Neuronal stem cell (in vitro differentiated cells): ENCODE measurements at regions not wholly inside any gene's neighbourhood (a gene's known extent, or its start where the extent isn't known, plus 50 kb on each side); places are given as distances from the start of the nearest gene placed in this dataset.

ENCODE experiments used
- DNase-seq: peaks from one replicate; pipeline ENCODE4 v3.0.0-alpha.2; 2013; ENCODE audit warnings: low spot score
- H2AFZ ChIP-seq: one replicate; pipeline ENCODE4 v1.6.1; 2013; ENCODE audit warnings: mild to moderate bottlenecking, low read length, inconsistent platforms
- H2AK5ac ChIP-seq: 2 replicates; pipeline ENCODE4 v1.6.1; 2013; ENCODE audit warnings: low read depth, mild to moderate bottlenecking, inconsistent platforms, low read length, moderate library complexity, mixed read lengths
- H2BK120ac ChIP-seq: 2 replicates; pipeline ENCODE4 v1.6.1; 2013; ENCODE audit warnings: low read depth, mild to moderate bottlenecking, inconsistent platforms, low read length, moderate library complexity, mixed read lengths
- H2BK12ac ChIP-seq: one replicate; pipeline ENCODE4 v1.6.1; 2013; ENCODE audit warnings: low read length, inconsistent platforms
- H2BK15ac ChIP-seq: 2 replicates; pipeline ENCODE4 v1.6.1; 2013; ENCODE audit warnings: mild to moderate bottlenecking, low read length, inconsistent platforms, mixed read lengths
- H2BK5ac ChIP-seq: one replicate; pipeline ENCODE4 v1.6.1; 2013; ENCODE audit warnings: inconsistent platforms, mild to moderate bottlenecking, low read length, moderate library complexity
- H3K14ac ChIP-seq: one replicate; pipeline ENCODE4 v1.6.1; 2013; ENCODE audit warnings: low read length, inconsistent platforms
- H3K18ac ChIP-seq: 2 replicates; pipeline ENCODE4 v1.6.1; 2013; ENCODE audit warnings: low read length, inconsistent platforms
- H3K23ac ChIP-seq: 2 replicates; pipeline ENCODE4 v1.6.1; 2013; ENCODE audit warnings: low read depth, mild to moderate bottlenecking, mixed read lengths, low read length, inconsistent platforms; ENCODE audit not compliant: poor library complexity
- H3K27ac ChIP-seq: replicated peaks from 3 replicates; pipeline ENCODE4 v1.5.1; 2013; ENCODE audit warnings: low read length, inconsistent platforms
- H3K27me3 ChIP-seq, 3 experiments: 2 replicates each; pipeline ENCODE4 v1.6.1; 2013; ENCODE audit warnings: low read length in 3 of 3, mild to moderate bottlenecking in 2 of 3, inconsistent platforms in 1 of 3, low read depth in 1 of 3, mixed read lengths in 1 of 3, moderate library complexity in 1 of 3; ENCODE audit not compliant: control insufficient read depth in 3 of 3, insufficient read depth in 3 of 3
- H3K36me3 ChIP-seq, 2 donors: replicated peaks in 1 of 2; 2 replicates each; pipeline ENCODE4 v1.6.1; 2013; ENCODE audit warnings: low read length in 2 of 2; ENCODE audit not compliant: control insufficient read depth in 2 of 2, insufficient read depth in 2 of 2
- H3K4ac ChIP-seq: 2 replicates; pipeline ENCODE4 v1.6.1; 2013; ENCODE audit warnings: inconsistent platforms, mild to moderate bottlenecking, low read length, moderate library complexity
- H3K4me1 ChIP-seq, 2 donors: 1 replicate in 1 of 2; 2 replicates in 1 of 2; pipeline ENCODE4 v1.6.1; 2013; ENCODE audit warnings: low read length in 2 of 2, low read depth in 1 of 2; ENCODE audit not compliant: control insufficient read depth in 2 of 2, insufficient read depth in 1 of 2
- H3K4me2 ChIP-seq: one replicate; pipeline ENCODE4 v1.6.1; 2013; ENCODE audit warnings: mild to moderate bottlenecking, low read length, inconsistent platforms; ENCODE audit not compliant: insufficient read depth, poor library complexity, severe bottlenecking
- H3K4me3 ChIP-seq, 2 donors: 2 replicates each; pipeline ENCODE4 v1.5.1; 2013; ENCODE audit warnings: low read length in 2 of 2, mild to moderate bottlenecking in 2 of 2, inconsistent platforms in 1 of 2, moderate library complexity in 1 of 2
- H3K79me1 ChIP-seq: one replicate; pipeline ENCODE4 v1.6.1; 2013; ENCODE audit warnings: low read depth, mild to moderate bottlenecking, inconsistent platforms, low read length, moderate library complexity
- H3K9ac ChIP-seq: one replicate; pipeline ENCODE4 v1.6.1; 2013; ENCODE audit warnings: mild to moderate bottlenecking, low read depth, low read length, inconsistent platforms; ENCODE audit not compliant: poor library complexity
- H3K9me3 ChIP-seq, 2 donors: replicated peaks in 1 of 2; 2 replicates each; pipeline versions ENCODE3 to v1.6.1; 2013; ENCODE audit warnings: low read length in 2 of 2, mild to moderate bottlenecking in 2 of 2, inconsistent platforms in 1 of 2, low read depth in 1 of 2, mixed read lengths in 1 of 2, moderate library complexity in 1 of 2; ENCODE audit not compliant: control insufficient read depth in 2 of 2, insufficient read depth in 1 of 2
- H4K8ac ChIP-seq: one replicate; pipeline ENCODE4 v1.6.1; 2013; ENCODE audit warnings: low read depth, mild to moderate bottlenecking, inconsistent platforms, low read length, moderate library complexity
- H4K91ac ChIP-seq: one replicate; pipeline ENCODE4 v1.6.1; 2013; ENCODE audit warnings: low read length, low read depth, mild to moderate bottlenecking, inconsistent platforms; ENCODE audit not compliant: poor library complexity
- WGBS, 2 donors: extraction: QIAGEN DNeasy Blood & Tissue Kit; methylation state at CpG; one replicate each; pipeline ENCODE4 v1.1.7; 2013; ENCODE audit warnings: missing lambda C conversion rate in 2 of 2, mixed read lengths in 1 of 2; ENCODE audit not compliant: insufficient read length in 2 of 2, insufficient replicate concordance in 1 of 2; ENCODE audit errors: extremely low coverage in 2 of 2; 5-methylcytosine and 5-hydroxymethylcytosine counted together

- Histone ChIP-seq H3K4ac (no peak overlapping the region), H3K27me3 (no peaks in the 10 kb centered on the region), H3K4me3 (no peak overlapping the region), H3K27ac (no peak overlapping the region), H3K4me1 (peaks cover 0 to 7% of the 10 kb centered on the region in 2 donors), H3K79me1 (no peaks in the 10 kb centered on the region), H3K9ac (no peak overlapping the region), H2AK5ac (no peak overlapping the region), H2BK5ac (no peak overlapping the region), H3K36me3 (no peaks in the 10 kb centered on the region), H3K14ac (no peak overlapping the region), H3K4me2 (no peak overlapping the region), H4K91ac (no peak overlapping the region), H2BK12ac (no peak overlapping the region), H3K23ac (no peak overlapping the region), H2BK15ac (no peak overlapping the region), H4K8ac (no peak overlapping the region), H2BK120ac (no peak overlapping the region), H3K18ac (no peak overlapping the region), H2AFZ (peak overlapping the region; percentile 71), H3K9me3 (no peaks in the 10 kb centered on the region)
- no CpG with 5 or more reads among the region's 11 CpGs for WGBS, 2 donors
- no peak for DNase-seq
Measured at GRCh38 chr16:73670836-73671820, 623.2 kb upstream of the ZFHX3 start.

GRCh38 chr16:73669535-73670274, 621.8 kb upstream of the ZFHX3 start:
- no peak overlapping the region for H3K4ac ChIP-seq
- no peaks in the 10 kb centered on the region for H3K36me3 ChIP-seq
- no peak overlapping the region for H2AK5ac ChIP-seq
- no peak for DNase-seq
- H3K79me1 ChIP-seq, result no peaks in the 10 kb centered on the region
- no peak overlapping the region for H3K23ac ChIP-seq
- H4K8ac ChIP-seq, result no peak overlapping the region
- no peak overlapping the region for H3K4me3 ChIP-seq
- no peaks in the 10 kb centered on the region for H3K27me3 ChIP-seq
- no peak overlapping the region for H4K91ac ChIP-seq
- H2BK12ac ChIP-seq, result no peak overlapping the region
- H2BK15ac ChIP-seq, result no peak overlapping the region
- H3K9me3 ChIP-seq, result no peaks in the 10 kb centered on the region
- H3K4me1 ChIP-seq, result peaks cover 0 to 7% of the 10 kb centered on the region in 2 donors
- no peak overlapping the region for H3K14ac ChIP-seq
- H3K9ac ChIP-seq, result no peak overlapping the region
- H2BK120ac ChIP-seq, result no peak overlapping the region
- no peak overlapping the region for H3K27ac ChIP-seq
- H3K4me2 ChIP-seq, result no peak overlapping the region
- no peak overlapping the region for H2AFZ ChIP-seq
- no peak overlapping the region for H3K18ac ChIP-seq
- no CpG with 5 or more reads among the region's 4 CpGs for WGBS, 2 donors
- H2BK5ac ChIP-seq, result no peak overlapping the region

- H2BK12ac ChIP-seq, result no peak overlapping the region
- H3K9me3 ChIP-seq, result no peaks in the 10 kb centered on the region
- H2AK5ac ChIP-seq, result no peak overlapping the region
- H3K36me3 ChIP-seq, result no peaks in the 10 kb centered on the region
- H4K8ac ChIP-seq, result no peak overlapping the region
- H3K27me3 ChIP-seq, result no peaks in the 10 kb centered on the region
- no peak overlapping the region for H3K9ac ChIP-seq
- H3K4me1 ChIP-seq, result peaks cover 0 to 2% of the 10 kb centered on the region in 2 donors
- no peak overlapping the region for H3K14ac ChIP-seq
- H2BK15ac ChIP-seq, result no peak overlapping the region
- WGBS, 2 donors, result no CpG with 5 or more reads among the region's 2 CpGs
- H3K4me2 ChIP-seq, result no peak overlapping the region
- peak overlapping the region; percentile 51 for H2AFZ ChIP-seq
- no peak overlapping the region for H3K27ac ChIP-seq
- no peaks in the 10 kb centered on the region for H3K79me1 ChIP-seq
- no peak overlapping the region for H4K91ac ChIP-seq
- no peak overlapping the region for H2BK5ac ChIP-seq
- no peak overlapping the region for H2BK120ac ChIP-seq
- H3K4me3 ChIP-seq, result no peak overlapping the region
- no peak overlapping the region for H3K4ac ChIP-seq
- no peak for DNase-seq
- H3K18ac ChIP-seq, result no peak overlapping the region
- no peak overlapping the region for H3K23ac ChIP-seq
Measured at GRCh38 chr16:73663720-73664119, 615.8 kb upstream of the ZFHX3 start.

GRCh38 chr16:73636196-73636595, 588.3 kb upstream of the ZFHX3 start:
- no peaks in the 10 kb centered on the region for H3K36me3 ChIP-seq
- no peak overlapping the region for H2BK120ac ChIP-seq
- H2AFZ ChIP-seq, result no peak overlapping the region
- H3K27me3 ChIP-seq, result no peaks in the 10 kb centered on the region
- H3K9me3 ChIP-seq, result peaks cover 3 to 13% of the 10 kb centered on the region in 2 donors
- H3K79me1 ChIP-seq, result no peaks in the 10 kb centered on the region
- H3K4me3 ChIP-seq, result no peak overlapping the region
- no peak overlapping the region for H3K27ac ChIP-seq
- no peak overlapping the region for H3K4ac ChIP-seq
- H2BK5ac ChIP-seq, result no peak overlapping the region
- no peak overlapping the region for H4K8ac ChIP-seq
- no peak overlapping the region for H3K23ac ChIP-seq
- DNase-seq, result no peak
- no peak overlapping the region for H3K18ac ChIP-seq
- no peak overlapping the region for H2AK5ac ChIP-seq
- H2BK12ac ChIP-seq, result no peak overlapping the region
- WGBS, 2 donors, result no CpG with 5 or more reads among the region's 2 CpGs
- H3K9ac ChIP-seq, result no peak overlapping the region
- H3K4me2 ChIP-seq, result no peak overlapping the region
- H2BK15ac ChIP-seq, result no peak overlapping the region
- H4K91ac ChIP-seq, result no peak overlapping the region
- H3K4me1 ChIP-seq, result no peaks in the 10 kb centered on the region
- no peak overlapping the region for H3K14ac ChIP-seq
